Naive thymus-derived CD8-positive, alpha-beta T cell (primary cell): ENCODE measurements at regions not wholly inside any gene's neighbourhood (a gene's known extent, or its start where the extent isn't known, plus 50 kb on each side); places are given as distances from the start of the nearest gene placed in this dataset.
A peak's percentile ranks its signal among the peaks of the same experiment; 100 is the strongest.

ENCODE experiments used
- ATAC-seq, 2 donors: fragments of 150-1000 bp; cut with Tn5 transposase in 1 of 2; sonication (Bioruptor Pico), chemical (Tn5 transposase) in 1 of 2; 1 replicate in 1 of 2; 2 replicates in 1 of 2; pipeline ENCODE4 v1.10.0; 2021; ENCODE audit warnings: mild to moderate bottlenecking in 2 of 2, moderate library complexity in 2 of 2
- POLR2A ChIA-PET: fragments of 350-600 bp; sonication (Branson Sonifier 250); formaldehyde crosslinking; loops from one replicate; lab custom pipeline; 2021; ENCODE audit warnings: antibody characterized with exemption; lab: Charles Lee
- DNase-seq, 10 donors: peaks; one replicate each; pipeline versions ENCODE4 v3.0.0 to v3.0.0-alpha.2; 2020 to 2022
- H3K27ac Mint-ChIP-seq, 10 donors: one replicate each; pipeline ENCODE4 v1.8.0; 2020 to 2022; ENCODE audit warnings: mild to moderate bottlenecking in 10 of 10, mixed read lengths in 10 of 10, moderate library complexity in 4 of 10, inconsistent platforms in 1 of 10
- H3K27me3 Mint-ChIP-seq, 5 donors: one replicate each; pipeline ENCODE4 v1.8.0; 2021 to 2022; ENCODE audit warnings: mixed read lengths in 5 of 5
- H3K36me3 Mint-ChIP-seq, 3 donors: one replicate each; pipeline ENCODE4 v1.8.0; 2020 to 2022; ENCODE audit warnings: mixed read lengths in 3 of 3, mild to moderate bottlenecking in 2 of 3, inconsistent platforms in 1 of 3
- H3K4me1 Mint-ChIP-seq, 4 donors: one replicate each; pipeline ENCODE4 v1.8.0; 2021 to 2022; ENCODE audit warnings: mixed read lengths in 4 of 4
- H3K4me3 Mint-ChIP-seq, 10 donors: one replicate each; pipeline ENCODE4 v1.8.0; 2020 to 2022; ENCODE audit warnings: mild to moderate bottlenecking in 10 of 10, mixed read lengths in 10 of 10, moderate library complexity in 6 of 10, inconsistent platforms in 1 of 10
- H3K9me3 Mint-ChIP-seq, 9 donors: one replicate each; pipeline ENCODE4 v1.8.0; 2020 to 2022; ENCODE audit warnings: mixed read lengths in 9 of 9, mild to moderate bottlenecking in 3 of 9, inconsistent platforms in 1 of 9, moderate library complexity in 1 of 9

GRCh38 chr2:129887688-129888266 lies 91.7 kb upstream of the RAB6C start:
- no peaks in the 10 kb centered on the region for H3K9me3 Mint-ChIP-seq
- no peaks in the 10 kb centered on the region for H3K4me1 Mint-ChIP-seq
- no peaks in the 10 kb centered on the region for H3K36me3 Mint-ChIP-seq
- ATAC-seq, result no peak
- peaks cover 4 to 20% (median 13%) of the 10 kb centered on the region in 5 donors for H3K27me3 Mint-ChIP-seq
- DNase-seq, result no peak
- no peak overlapping the region for H3K27ac Mint-ChIP-seq
- POLR2A ChIA-PET, result no interaction called here
- H3K4me3 Mint-ChIP-seq, result no peak overlapping the region

- H3K4me3 Mint-ChIP-seq, result no peak overlapping the region
- no peak overlapping the region for H3K27ac Mint-ChIP-seq
- H3K36me3 Mint-ChIP-seq, result no peaks in the 10 kb centered on the region
- H3K27me3 Mint-ChIP-seq, result peaks cover 4 to 20% (median 13%) of the 10 kb centered on the region in 5 donors
- H3K4me1 Mint-ChIP-seq, result no peaks in the 10 kb centered on the region
- no peak for ATAC-seq
- H3K9me3 Mint-ChIP-seq, result no peaks in the 10 kb centered on the region
- POLR2A ChIA-PET, result no interaction called here
- no peak for DNase-seq
These were observed 91.0 kb upstream of the RAB6C start for GRCh38 chr2:129888461-129888860.

- H3K9me3 Mint-ChIP-seq, result no peaks in the 10 kb centered on the region
- ATAC-seq (no peak), DNase-seq (no peak)
- H3K4me3 Mint-ChIP-seq, result no peak overlapping the region
- POLR2A ChIA-PET, result no interaction called here
- no peak overlapping the region for H3K27ac Mint-ChIP-seq
- H3K27me3 Mint-ChIP-seq, result peaks cover 4 to 20% (median 13%) of the 10 kb centered on the region in 5 donors
- no peaks in the 10 kb centered on the region for H3K4me1 Mint-ChIP-seq
- H3K36me3 Mint-ChIP-seq, result no peaks in the 10 kb centered on the region
These were observed 90.6 kb upstream of the RAB6C start for GRCh38 chr2:129888896-129889295.

GRCh38 chr2:129891341-129892320 lies 87.8 kb upstream of the RAB6C start:
- DNase-seq (no peak), ATAC-seq (no peak)
- POLR2A ChIA-PET, result no interaction called here
- H3K36me3 Mint-ChIP-seq, result no peaks in the 10 kb centered on the region
- no peaks in the 10 kb centered on the region for H3K4me1 Mint-ChIP-seq
- H3K27me3 Mint-ChIP-seq, result peaks cover 5 to 34% (median 18%) of the 10 kb centered on the region in 5 donors
- H3K27ac Mint-ChIP-seq, result no peak overlapping the region
- H3K4me3 Mint-ChIP-seq, result no peak overlapping the region
- H3K9me3 Mint-ChIP-seq, result no peaks in the 10 kb centered on the region

- ATAC-seq (no peak), DNase-seq (no peak)
- Mint-ChIP-seq H3K4me1 (no peaks in the 10 kb centered on the region), H3K9me3 (no peaks in the 10 kb centered on the region), H3K4me3 (no peak overlapping the region), H3K27ac (no peak overlapping the region), H3K27me3 (peaks cover 11 to 35% (median 25%) of the 10 kb centered on the region in 5 donors), H3K36me3 (no peaks in the 10 kb centered on the region)
- POLR2A ChIA-PET, result no interaction called here
These were observed 87.1 kb upstream of the RAB6C start for GRCh38 chr2:129892360-129892759.

GRCh38 chr2:129892773-129893172 lies 86.7 kb upstream of the RAB6C start:
- no peaks in the 10 kb centered on the region for H3K9me3 Mint-ChIP-seq
- no peaks in the 10 kb centered on the region for H3K36me3 Mint-ChIP-seq
- POLR2A ChIA-PET, result no interaction called here
- peaks cover 11 to 35% (median 26%) of the 10 kb centered on the region in 5 donors for H3K27me3 Mint-ChIP-seq
- peak overlapping the region in 1 of 10 donors; percentile 38 for H3K27ac Mint-ChIP-seq
- H3K4me3 Mint-ChIP-seq, result no peak overlapping the region
- no peak for DNase-seq
- no peak for ATAC-seq
- H3K4me1 Mint-ChIP-seq, result no peaks in the 10 kb centered on the region

- ATAC-seq (no peak), DNase-seq (no peak)
- H3K36me3 Mint-ChIP-seq, result no peaks in the 10 kb centered on the region
- H3K9me3 Mint-ChIP-seq, result peaks cover 0 to 2% (median 0%) of the 10 kb centered on the region in 9 donors
- no peak overlapping the region for H3K27ac Mint-ChIP-seq
- peaks cover 11 to 35% (median 26%) of the 10 kb centered on the region in 5 donors for H3K27me3 Mint-ChIP-seq
- no peak overlapping the region for H3K4me3 Mint-ChIP-seq
- POLR2A ChIA-PET, result no interaction called here
- H3K4me1 Mint-ChIP-seq, result no peaks in the 10 kb centered on the region
These were observed 86.2 kb upstream of the RAB6C start for GRCh38 chr2:129893244-129893643.

- Mint-ChIP-seq H3K36me3 (no peaks in the 10 kb centered on the region), H3K27me3 (peaks cover 13 to 35% (median 19%) of the 10 kb centered on the region in 5 donors), H3K4me3 (no peak overlapping the region), H3K27ac (peak overlapping the region in 1 of 10 donors; percentile 41), H3K4me1 (no peaks in the 10 kb centered on the region), H3K9me3 (peaks cover 0 to 5% (median 0%) of the 10 kb centered on the region in 9 donors)
- POLR2A ChIA-PET, result no interaction called here
- no peak for DNase-seq
- ATAC-seq, result no peak
These were observed 84.8 kb upstream of the RAB6C start for GRCh38 chr2:129894616-129895015.

GRCh38 chr2:129895061-129895460 lies 84.4 kb upstream of the RAB6C start:
- H3K36me3 Mint-ChIP-seq, result no peaks in the 10 kb centered on the region
- ATAC-seq, result no peak
- H3K4me1 Mint-ChIP-seq, result peaks cover 0 to 2% (median 0%) of the 10 kb centered on the region in 4 donors

GRCh38 chr2:129895526-129896082 lies 83.9 kb upstream of the RAB6C start:
- H3K9me3 Mint-ChIP-seq, result peaks cover 0 to 5% (median 0%) of the 10 kb centered on the region in 9 donors
- H3K27me3 Mint-ChIP-seq, result peaks cover 11 to 35% (median 19%) of the 10 kb centered on the region in 5 donors
- no peak overlapping the region for H3K4me3 Mint-ChIP-seq
- no peak overlapping the region for H3K27ac Mint-ChIP-seq
- no peaks in the 10 kb centered on the region for H3K36me3 Mint-ChIP-seq
- POLR2A ChIA-PET, result no interaction called here
- peaks cover 0 to 2% (median 0%) of the 10 kb centered on the region in 4 donors for H3K4me1 Mint-ChIP-seq
- no peak for ATAC-seq
- DNase-seq, result no peak

More at GRCh38 chr2:129895061-129895460, 84.4 kb upstream of the RAB6C start:
- H3K4me3 Mint-ChIP-seq, result no peak overlapping the region
- peaks cover 0 to 5% (median 0%) of the 10 kb centered on the region in 9 donors for H3K9me3 Mint-ChIP-seq
- H3K27me3 Mint-ChIP-seq, result peaks cover 13 to 35% (median 19%) of the 10 kb centered on the region in 5 donors
- POLR2A ChIA-PET, result no interaction called here
- no peak for DNase-seq
- peak overlapping the region in 1 of 10 donors; percentile 31 for H3K27ac Mint-ChIP-seq

- DNase-seq (no peak), ATAC-seq (no peak)
- H3K36me3 Mint-ChIP-seq, result no peaks in the 10 kb centered on the region
- peaks cover 11 to 35% (median 19%) of the 10 kb centered on the region in 5 donors for H3K27me3 Mint-ChIP-seq
- peaks cover 0 to 5% (median 0%) of the 10 kb centered on the region in 9 donors for H3K9me3 Mint-ChIP-seq
- no peak overlapping the region for H3K4me3 Mint-ChIP-seq
- H3K27ac Mint-ChIP-seq, result no peak overlapping the region
- H3K4me1 Mint-ChIP-seq, result peaks cover 0 to 2% (median 0%) of the 10 kb centered on the region in 4 donors
- POLR2A ChIA-PET, result interaction anchor here (1.2 kb wide), 1 partner anchor 20 kb away, joined by 3 read pairs; no protein-coding TSS in a partner anchor
These were observed 83.0 kb upstream of the RAB6C start for GRCh38 chr2:129896226-129897100.
